Neural crest cell (in vitro differentiated cells): ENCODE measurements at regions not wholly inside any gene's neighbourhood (a gene's known extent, or its start where the extent isn't known, plus 50 kb on each side); places are given as distances from the start of the nearest gene placed in this dataset.

ENCODE experiments used
- DNase-seq: peaks from one replicate; pipeline ENCODE4 v3.0.0; 2021; ENCODE audit warnings: low read depth, mixed read lengths, low spot score
- H3K27ac Mint-ChIP-seq: one replicate; pipeline ENCODE4 v1.8.0; 2021; ENCODE audit warnings: mild to moderate bottlenecking, mixed read lengths; ENCODE audit not compliant: unreplicated experiment
- H3K27me3 Mint-ChIP-seq: 2 replicates; pipeline ENCODE4 v1.8.0; 2021; ENCODE audit warnings: low read depth, mild to moderate bottlenecking, mixed read lengths
- H3K36me3 Mint-ChIP-seq: 2 replicates; pipeline ENCODE4 v1.8.0; 2021; ENCODE audit warnings: low read depth, mild to moderate bottlenecking, mixed read lengths
- H3K4me1 Mint-ChIP-seq: 2 replicates; pipeline ENCODE4 v1.8.0; 2021; ENCODE audit warnings: mixed read lengths
- H3K4me3 Mint-ChIP-seq: one replicate; pipeline ENCODE4 v1.8.0; 2021; ENCODE audit warnings: mild to moderate bottlenecking, mixed read lengths
- H3K9me3 Mint-ChIP-seq: 2 replicates; pipeline ENCODE4 v1.8.0; 2021; ENCODE audit warnings: mixed read lengths
- CTCF ChIP-seq: fragments of 200-600 bp; sonication (generic); conservative IDR thresholded peaks from 2 replicates; pipeline ENCODE4 v1.5.0; 2021; ENCODE audit warnings: antibody characterized with exemption, mild to moderate bottlenecking

GRCh38 chr9:13556656-13557055 is 277.2 kb upstream of the MPDZ start:
- H3K27ac Mint-ChIP-seq = no peak overlapping the region
- no peaks in the 10 kb centered on the region for H3K36me3 Mint-ChIP-seq
- DNase-seq = no peak
- no peak overlapping the region for H3K4me3 Mint-ChIP-seq
- peaks cover 17% of the 10 kb centered on the region for H3K4me1 Mint-ChIP-seq
- no peak for TF ChIP-seq CTCF
- H3K9me3 Mint-ChIP-seq = no peaks in the 10 kb centered on the region
- H3K27me3 Mint-ChIP-seq = no peaks in the 10 kb centered on the region

- H3K36me3 Mint-ChIP-seq = no peaks in the 10 kb centered on the region
- H3K27me3 Mint-ChIP-seq = no peaks in the 10 kb centered on the region
- H3K9me3 Mint-ChIP-seq = no peaks in the 10 kb centered on the region
- no peak overlapping the region for H3K4me3 Mint-ChIP-seq
- no peak for DNase-seq
- H3K27ac Mint-ChIP-seq = no peak overlapping the region
- TF ChIP-seq CTCF = no peak
- peaks cover 17% of the 10 kb centered on the region for H3K4me1 Mint-ChIP-seq
These were observed 276.6 kb upstream of the MPDZ start for GRCh38 chr9:13555989-13556500.

DNA sequence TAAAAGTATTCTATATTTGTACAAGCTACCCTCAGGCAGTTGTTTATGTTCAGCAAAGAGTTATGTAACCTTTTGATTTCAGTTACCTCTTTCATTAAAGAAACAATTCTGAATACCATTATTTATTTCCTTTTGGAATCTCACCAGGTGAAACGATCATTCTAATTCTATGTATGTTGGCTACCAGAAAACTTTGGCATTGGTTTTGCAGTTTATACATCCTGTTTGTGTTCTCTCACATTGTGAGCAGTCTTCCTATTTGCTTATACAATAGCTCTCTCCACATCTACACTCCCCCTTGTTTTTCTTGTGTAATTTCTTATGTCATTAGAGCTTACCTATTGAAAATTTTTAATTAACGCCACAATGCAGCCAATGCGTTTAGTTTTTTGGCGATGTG is 276.0 kb upstream of the MPDZ start:
- Mint-ChIP-seq H3K36me3 (no peaks in the 10 kb centered on the region), H3K27ac (no peak overlapping the region), H3K9me3 (no peaks in the 10 kb centered on the region), H3K4me1 (peaks cover 17% of the 10 kb centered on the region), H3K27me3 (no peaks in the 10 kb centered on the region), H3K4me3 (no peak overlapping the region)
- no peak for DNase-seq
- no peak for TF ChIP-seq CTCF

DNA sequence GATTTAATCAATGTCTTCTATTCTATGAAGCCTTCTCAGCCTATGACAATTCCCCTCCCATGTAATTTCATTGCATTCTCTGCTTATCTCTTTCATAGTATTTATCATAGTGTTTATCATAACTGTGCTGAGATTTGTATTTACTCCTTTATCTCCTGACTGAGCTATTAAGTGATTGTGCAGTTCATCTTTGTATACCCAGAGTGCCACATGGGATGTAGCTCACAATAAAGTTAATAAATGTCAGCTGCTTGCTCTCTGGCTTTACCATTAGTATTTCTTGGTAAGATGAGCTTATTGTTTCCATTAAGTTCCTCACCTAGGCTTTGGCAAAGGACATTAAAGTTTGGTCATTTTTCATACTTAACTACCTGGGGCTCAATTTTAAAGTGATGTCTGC is 275.1 kb upstream of the MPDZ start:
- no peak for TF ChIP-seq CTCF
- H3K27me3 Mint-ChIP-seq = no peaks in the 10 kb centered on the region
- DNase-seq = no peak
- no peak overlapping the region for H3K4me3 Mint-ChIP-seq
- H3K9me3 Mint-ChIP-seq = peaks cover 2% of the 10 kb centered on the region
- H3K36me3 Mint-ChIP-seq = no peaks in the 10 kb centered on the region
- H3K4me1 Mint-ChIP-seq = peaks cover 17% of the 10 kb centered on the region
- no peak overlapping the region for H3K27ac Mint-ChIP-seq

- no peak for TF ChIP-seq CTCF
- no peak overlapping the region for H3K27ac Mint-ChIP-seq
- peaks cover 17% of the 10 kb centered on the region for H3K4me1 Mint-ChIP-seq
- H3K4me3 Mint-ChIP-seq = no peak overlapping the region
- peaks cover 4% of the 10 kb centered on the region for H3K36me3 Mint-ChIP-seq
- DNase-seq = no peak
- H3K27me3 Mint-ChIP-seq = no peaks in the 10 kb centered on the region
- H3K9me3 Mint-ChIP-seq = peaks cover 4% of the 10 kb centered on the region
These were observed 273.2 kb upstream of the MPDZ start for GRCh38 chr9:13552606-13553215.
